GM18867 (cell line): ENCODE measurements at regions not wholly inside any gene's neighbourhood (a gene's known extent, or its start where the extent isn't known, plus 50 kb on each side); places are given as distances from the start of the nearest gene placed in this dataset.
"Not testable (repeated sequence)": the region's sequence is repeated elsewhere in the genome, so short reads cannot be mapped to it uniquely, and the experiment has no call there.

Experiments
- ATAC-seq: cut with Tn5 transposase; IDR thresholded peaks from one replicate; pipeline ENCODE4 v1.9.1; 2021; ENCODE audit warnings: mild to moderate bottlenecking, moderate library complexity; ENCODE audit not compliant: unreplicated experiment

DNA sequence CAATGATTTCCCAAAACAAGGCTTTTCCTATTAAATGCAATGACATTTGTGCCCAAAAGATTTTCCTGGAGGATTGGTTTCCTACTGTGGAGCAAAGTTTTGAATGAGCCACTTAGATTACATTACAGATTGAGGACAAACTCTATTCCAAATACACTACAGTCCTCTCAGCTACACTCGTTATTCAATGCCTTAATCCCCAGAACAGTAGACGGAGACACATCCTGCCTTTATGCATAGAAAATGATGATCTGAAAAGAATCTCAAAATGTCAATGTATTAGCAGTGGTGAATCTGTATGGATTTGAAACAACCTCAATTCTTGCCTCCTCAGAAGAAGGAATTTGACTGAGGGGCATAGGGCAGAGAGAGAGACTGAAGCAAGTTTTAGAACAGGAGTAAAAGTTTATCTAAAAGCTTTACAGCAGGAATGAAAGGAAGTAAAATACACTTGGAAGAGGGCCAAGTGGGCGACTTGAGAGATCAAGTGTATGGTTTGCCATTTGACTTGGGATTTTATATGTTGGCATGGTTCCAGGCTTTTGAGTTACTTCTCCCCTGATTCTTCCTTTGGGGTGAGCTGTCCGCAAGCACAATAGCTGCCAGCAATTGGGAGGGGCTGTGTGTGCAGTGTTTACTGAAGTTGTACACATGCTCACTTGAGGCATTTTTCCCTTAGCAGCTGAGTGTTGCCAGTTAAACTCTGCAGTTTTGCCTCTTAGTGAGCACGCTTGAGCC is 891.9 kb upstream of the MBL2 start:
- no peak for ATAC-seq

DNA sequence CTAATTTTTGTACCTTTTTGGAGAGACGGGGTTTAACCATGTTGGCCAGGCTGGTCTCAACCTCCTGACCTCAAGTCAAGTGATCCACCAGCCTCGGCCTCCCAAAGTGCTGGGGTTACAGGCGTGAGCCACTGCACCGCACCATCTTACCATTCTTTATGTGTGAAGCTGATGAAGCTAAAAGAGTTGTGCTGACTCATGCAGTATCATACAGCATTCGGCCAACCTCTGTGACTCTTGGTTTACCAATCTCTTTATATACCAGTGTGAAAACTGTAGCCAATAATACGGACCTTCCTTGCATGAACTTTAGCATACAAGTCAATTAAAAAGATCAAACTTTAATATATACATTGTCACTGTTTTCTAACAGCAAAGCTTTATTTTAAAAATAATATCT is 878.2 kb upstream of the MBL2 start:
- no peak for ATAC-seq

DNA sequence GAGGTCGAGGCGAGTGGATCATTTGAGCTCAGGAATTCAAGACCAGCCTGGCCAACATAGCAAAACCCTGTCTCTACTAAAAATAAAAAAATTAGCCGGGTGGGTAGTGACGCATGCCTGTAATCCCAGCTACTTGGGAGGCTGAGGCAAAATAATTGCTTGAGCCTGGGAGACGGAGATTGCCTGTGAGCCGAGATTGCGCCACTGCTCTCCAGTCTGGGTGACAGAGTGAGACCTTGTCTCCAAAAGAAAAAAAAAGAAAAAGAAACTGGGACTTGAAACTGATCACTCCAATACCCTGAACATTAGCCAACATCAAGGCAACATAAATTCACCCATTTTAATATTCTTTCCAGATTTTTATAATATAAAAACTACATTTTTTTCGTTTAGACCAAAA is 874.6 kb upstream of the MBL2 start:
- ATAC-seq: not testable (repeated sequence)

DNA sequence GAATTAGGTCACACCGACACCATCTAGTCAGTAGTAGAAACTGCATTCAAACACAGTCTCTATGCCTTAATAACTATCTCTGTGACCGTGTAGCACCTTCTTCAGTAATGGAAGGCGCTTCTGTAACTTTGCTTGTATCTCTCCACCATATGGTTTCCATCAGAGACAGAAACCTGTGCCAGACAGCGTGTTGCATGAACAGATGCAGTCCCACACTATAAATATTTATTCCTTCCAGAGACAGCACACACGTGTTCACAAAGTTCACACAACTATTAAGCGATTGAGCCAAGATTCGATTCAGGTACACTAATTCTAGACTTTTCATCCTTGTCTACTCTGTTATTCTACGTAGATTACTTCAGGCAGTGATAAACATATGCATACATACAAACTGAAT is 873.9 kb upstream of the MBL2 start:
- no peak for ATAC-seq

DNA sequence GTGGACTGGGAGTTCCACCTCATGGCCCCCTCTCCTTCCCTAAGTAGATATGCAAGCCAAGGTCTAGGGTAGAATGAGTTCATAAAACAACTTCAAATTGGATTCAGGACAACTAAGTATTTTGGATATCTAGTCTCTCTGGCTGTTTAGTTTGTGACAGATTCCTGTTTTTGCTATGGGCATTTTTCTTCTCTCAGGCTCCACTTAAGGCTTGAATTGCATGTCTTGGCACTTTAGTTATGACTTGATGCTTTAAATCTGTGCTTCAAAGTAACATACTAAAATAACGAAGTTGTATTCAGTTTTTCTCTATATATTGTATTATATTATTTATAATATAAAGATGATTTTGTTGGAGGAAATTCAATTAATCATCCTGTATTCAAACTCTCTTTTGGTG is 873.4 kb upstream of the MBL2 start:
- no peak for ATAC-seq

DNA sequence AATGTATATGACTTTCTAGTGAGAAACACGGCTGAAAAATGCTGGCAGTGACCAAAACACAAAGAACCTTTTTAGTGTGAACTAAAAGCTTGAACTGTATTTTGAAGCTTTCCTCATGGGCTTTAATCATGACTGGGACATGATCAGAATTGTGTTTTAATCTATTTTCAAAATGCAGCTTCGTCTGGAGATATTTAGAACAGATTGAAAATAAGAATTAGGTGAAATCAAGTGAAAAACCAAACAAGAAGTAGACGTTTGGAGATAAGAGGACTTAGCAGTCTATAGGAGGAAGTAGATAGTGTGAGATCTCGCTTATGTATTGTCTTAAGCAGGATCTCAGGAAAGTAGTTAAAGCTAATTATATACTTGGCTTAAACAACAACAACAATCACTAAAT is 865.4 kb upstream of the MBL2 start:
- ATAC-seq: no peak

DNA sequence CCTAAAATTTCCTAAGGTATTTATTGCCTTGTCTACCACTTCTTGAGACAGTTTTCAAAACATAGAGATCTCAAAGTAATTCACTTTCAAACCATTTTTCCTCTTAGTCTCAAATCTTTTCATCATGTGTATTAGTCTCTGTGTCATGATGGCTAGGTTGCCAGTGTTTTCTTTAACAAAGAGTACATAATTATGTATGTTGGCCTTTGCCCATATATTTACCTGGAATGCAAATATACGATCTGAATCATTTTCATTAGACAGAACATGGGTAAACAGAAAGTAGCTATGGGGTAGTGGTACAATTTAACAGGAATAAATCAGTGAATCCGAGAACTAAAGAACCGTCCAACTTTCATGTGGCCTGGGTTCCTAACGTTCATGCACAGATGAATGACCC is 852.1 kb upstream of the MBL2 start:
- ATAC-seq: no peak

DNA sequence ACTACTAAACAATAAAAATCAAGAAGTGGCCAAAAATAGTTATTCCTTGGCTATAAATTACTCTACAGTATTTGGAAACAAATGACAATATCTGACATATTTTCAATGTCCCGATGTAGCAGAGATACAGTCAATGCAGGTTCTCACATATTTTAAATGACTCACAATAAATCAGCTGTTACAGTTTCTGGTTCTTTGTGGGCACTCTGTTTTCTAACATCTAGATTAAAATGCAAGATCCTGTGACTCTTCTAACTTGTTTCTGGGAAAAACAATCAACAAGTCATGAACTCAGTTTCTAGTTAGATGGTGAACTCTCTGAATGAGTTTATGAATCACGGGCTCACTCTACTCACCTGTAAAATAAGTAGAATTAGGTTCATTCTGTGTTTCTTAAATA is 849.6 kb upstream of the MBL2 start:
- ATAC-seq: no peak

DNA sequence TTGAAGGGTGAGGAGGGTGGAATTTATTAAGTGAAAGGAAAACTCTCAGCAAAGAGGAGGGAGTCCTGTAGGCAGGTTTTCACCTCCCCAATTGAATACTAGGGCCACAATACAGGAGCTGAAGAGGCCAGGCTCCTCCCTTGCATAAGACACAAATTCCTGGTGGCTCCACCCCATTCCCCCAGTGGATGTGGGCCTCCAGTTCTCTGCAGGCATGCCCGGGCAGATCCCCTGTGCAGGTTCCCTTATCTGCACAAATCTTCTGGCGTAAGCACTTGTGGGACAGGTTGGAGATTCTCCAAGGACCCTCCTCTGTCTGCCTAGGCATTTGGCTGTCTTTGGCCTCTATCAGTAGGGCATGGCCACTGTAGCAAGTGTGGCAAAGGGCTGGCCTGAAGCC is 847.1 kb upstream of the MBL2 start:
- ATAC-seq: no peak

DNA sequence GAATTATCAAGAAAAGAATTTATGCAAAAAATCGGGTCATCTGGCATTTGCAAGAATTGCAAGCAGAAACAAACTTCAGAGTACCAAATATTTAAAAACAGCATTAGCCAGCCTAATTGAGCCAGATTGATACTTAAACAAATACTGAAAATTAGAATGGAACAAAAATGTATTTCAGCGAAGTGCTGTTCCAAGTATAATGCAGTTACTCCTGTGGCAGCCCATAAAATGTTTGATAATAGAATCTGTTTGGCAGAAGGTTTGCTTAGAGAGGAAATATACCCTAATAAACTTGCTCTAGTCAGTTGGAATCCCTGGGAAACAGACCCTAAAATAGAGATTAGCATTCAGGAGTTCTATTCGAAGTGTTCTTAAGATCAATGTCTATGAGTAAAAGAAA is 835.1 kb upstream of the MBL2 start:
- no peak for ATAC-seq

DNA sequence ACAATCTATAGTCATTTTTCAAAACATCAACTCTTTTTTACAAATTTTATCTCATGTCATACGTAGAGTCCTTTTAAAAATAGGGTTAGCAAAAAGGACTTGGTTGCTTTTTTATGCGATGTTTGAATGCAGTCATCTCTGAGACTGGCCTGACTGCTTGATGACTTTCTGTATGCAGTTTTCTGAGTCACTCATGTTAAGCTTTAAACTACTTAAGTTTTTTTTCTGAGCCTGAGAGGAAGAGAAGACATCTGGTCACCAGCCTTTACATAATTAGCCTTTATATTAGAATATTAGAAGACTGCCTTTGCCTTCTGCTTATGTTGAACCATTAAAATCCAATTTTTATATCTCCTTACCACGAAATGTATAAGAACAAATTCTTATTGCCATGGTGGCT is 834.4 kb upstream of the MBL2 start:
- no peak for ATAC-seq

DNA sequence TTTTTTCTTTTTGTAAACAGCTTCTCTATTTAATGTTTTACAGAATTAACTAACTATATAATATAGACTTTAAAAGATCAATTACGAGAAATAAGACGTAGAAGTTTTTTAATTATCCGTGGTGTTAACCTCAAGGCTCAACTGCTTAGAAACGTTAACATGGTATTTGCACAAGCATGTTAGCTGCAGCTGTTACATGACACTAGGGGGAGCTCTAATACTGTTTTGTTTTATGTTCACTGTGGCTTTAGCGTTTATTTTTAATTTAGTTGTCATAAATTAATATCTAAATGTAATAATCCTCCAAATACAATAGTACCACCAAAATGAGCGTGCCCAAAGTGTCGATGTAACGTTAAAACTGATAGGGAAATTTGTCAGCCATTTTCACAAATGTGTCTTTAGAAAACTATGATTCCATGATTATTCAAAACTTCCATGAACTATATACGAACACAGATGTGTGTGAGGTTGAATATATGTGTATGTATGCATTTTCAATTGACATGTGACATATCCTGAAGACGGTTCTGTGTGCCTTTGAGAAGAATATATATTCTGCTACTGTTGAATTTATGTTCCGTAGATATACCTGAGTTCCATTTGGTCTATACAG is 828.8 kb upstream of the MBL2 start:
- ATAC-seq: peak; percentile 87

DNA sequence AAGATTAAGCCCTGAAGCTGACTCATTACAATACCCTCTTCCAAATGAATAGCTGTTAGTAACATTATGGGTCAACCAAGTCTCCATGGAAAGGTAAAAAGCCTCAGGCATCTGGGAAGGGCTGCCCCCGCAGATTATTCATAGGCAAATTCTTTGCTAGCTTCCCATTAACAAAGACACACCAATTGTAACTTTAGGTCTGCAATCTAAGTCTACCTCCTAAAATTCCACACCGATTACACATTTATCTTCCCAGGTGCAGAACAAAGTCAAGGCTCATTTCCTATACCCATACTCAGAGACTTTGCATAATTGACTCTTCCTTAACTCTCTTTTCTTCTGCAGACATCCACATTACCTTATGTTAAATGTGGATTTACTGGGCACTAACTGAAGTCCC is 826.3 kb upstream of the MBL2 start:
- ATAC-seq: no peak

DNA sequence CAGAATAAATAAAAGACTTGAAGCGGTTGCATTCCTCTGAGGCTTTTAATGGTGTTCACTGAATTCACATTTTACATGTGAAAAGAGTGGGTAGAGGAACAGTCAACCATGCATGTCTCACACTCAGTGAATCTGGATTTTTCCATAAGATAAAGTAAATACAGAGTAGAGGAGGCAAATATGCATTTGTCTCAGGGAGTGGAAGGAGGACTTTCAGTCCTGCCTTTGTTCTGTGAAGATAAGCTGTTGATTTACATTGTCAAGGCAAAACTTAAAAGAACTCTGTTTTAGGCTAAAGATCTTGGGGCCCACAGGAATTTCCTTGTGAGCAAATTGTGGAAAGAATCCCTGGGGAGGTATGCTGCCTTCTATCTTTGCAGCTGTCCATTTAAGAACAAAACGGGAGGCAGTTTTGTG is 825.3 kb upstream of the MBL2 start:
- ATAC-seq: no peak

DNA sequence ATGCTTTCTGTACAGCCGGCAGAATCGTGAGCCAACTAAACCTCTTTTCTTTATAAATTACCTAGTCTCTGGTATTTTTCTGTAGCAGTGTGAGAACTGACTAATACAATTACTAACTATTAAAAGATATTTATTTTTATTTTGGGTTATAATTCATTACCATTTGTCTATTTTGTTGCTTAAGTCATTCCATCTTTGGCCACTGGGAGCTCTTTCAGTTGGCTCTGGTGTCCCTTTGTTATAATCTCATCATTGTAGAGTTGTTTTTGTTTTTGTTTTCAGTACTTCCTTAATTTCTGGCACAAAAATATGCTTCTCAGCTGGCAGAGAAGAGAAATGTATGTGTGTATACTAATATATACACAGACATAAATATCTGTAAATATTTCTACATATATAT is 807.9 kb upstream of the MBL2 start:
- no peak for ATAC-seq

DNA sequence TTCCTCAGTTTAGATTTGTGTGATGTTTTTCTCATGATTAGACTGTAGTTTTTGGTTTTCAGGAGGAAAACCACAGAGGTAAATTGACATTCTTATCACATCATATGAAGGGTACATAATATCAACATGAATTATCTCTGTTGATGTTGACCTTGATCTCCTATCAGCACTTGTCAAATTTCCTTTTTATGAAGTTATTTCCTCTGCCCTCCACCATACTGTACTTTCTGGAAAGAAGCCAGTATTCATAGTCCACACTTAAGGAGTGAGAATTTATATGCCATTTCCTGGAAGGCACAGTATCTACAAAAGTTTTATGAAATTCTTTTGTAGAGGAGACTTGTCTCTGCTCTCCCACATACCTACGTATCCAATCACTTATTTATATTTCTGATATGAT is 807.2 kb upstream of the MBL2 start:
- no peak for ATAC-seq

DNA sequence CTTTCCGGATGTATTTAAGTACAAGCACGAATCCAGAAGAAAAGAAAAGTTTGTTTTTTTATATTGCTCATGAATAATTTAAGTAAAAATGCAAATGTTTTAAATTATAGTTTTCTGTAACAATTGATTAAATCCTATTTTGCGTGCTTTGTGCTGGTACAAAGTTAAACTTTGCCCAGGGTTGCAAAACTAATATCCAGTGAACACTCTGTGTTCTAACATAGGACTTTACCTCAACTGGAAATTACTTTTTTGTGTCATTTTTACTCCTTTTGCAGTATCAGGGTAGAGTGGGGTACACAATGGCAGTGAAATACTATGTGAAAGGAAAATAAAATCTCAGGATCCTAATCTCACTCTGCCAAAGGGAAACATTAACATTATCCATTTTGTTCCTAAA is 801.4 kb upstream of the MBL2 start:
- no peak for ATAC-seq

DNA sequence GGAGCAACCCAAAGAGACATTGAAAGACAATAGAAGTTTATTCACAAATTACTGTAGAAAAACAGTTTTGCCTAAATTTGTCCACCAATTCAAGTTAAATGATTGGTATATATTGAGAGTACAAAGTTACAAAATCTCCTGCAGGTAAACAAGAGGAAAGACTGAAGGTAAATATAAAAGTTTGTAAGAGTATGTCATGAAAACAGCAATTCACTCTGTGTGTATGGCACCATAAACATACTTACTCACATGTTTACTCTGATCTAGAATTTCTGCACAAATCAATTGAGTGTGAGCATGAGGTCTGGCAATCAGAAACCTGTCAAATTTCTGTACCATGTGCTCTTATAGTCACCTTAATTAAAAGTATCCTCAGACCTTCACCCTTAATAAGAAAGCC is 800.9 kb upstream of the MBL2 start:
- ATAC-seq: no peak

DNA sequence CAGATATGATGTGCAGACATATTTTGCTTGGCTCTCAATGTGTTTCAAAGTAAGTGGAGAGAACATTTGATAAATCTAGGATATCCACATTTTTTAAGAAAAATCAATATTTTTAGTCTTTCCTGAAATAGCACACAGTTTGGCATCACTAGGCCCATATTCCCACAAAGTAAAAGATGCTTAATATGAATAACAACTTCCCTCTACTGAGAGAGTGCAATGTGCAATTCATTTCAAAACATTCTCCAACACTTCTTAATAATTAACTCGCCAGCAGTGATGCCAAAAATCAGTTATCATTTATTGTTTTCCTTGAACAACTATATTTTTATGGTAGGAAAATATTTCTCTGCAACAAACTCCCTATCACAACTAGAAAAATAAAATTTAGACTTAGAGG is 800.2 kb upstream of the MBL2 start:
- ATAC-seq: no peak

DNA sequence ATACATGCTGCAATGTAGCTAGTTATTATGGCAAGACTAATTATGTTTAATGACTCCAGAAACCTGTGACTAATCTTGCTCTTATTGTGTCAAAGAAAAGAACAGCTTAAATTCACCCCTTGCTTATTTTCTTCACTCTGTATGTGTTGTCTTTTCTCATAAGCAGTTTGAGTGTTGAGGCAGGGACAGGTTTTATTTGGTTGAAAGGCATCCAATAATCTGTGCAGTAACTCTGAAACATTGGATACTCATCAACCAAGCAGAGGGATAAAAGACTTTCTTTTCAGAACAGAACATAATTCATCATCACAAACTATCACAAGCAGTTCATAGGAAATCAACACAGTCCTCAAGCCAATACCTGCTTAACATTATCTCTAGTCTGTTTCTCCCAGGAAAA is 797.6 kb upstream of the MBL2 start:
- ATAC-seq: no peak

DNA sequence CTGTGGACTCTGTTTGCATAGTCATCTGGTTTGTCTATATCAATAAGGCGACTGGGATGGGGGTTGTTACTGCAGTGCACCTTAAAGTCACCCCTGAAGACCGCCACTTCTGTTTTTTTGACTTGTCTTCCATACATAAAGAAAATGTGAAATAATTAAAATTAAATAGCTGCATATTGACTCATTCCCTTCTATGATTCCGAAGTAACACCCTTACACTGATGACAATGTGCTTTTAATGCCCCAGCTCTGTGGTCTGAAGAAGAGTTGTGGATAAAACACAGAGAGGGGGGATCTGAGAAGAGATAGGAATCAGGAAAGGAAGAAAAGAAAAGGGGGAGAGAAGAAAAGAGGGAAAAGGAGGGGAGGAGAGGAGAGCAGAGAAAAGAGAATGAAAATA is 796.9 kb upstream of the MBL2 start:
- no peak for ATAC-seq

DNA sequence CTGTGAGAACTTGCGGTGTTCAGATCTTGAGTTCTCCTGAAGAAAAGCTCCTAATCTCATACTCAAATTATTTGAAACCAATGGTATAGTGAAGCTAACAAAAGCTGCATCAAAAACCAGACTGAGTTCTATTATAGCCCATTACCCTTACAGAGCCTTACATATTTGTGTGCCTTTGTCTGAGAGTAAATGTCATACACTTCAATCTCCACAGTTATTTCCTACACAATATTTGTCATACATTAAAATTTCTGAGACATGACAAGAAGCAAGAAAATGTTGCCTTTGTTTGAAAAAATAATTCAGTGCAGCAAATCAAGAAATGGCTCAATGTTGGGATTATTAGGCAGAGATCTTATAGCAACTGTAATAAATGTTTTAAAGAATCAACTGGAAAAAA is 776.1 kb upstream of the MBL2 start:
- no peak for ATAC-seq

DNA sequence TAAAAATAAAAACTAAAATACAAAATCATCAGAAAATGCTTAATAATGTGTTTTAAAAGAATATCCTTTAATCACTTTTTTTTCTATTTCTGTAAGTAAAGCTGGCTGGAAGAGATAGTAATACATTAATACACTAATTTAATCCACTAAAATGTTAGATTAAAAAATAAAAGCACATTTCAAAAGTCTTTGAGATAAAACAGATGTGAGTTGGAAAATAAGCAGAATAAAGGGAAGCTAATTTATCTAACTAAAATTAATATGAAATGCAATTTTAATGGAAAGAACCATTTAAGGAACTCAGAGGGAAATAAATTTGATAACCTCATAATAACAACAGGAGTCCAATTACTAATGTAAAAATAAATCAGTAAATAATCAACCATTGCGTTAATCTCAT is 774.8 kb upstream of the MBL2 start:
- no peak for ATAC-seq
